GM12875 (cell line): ENCODE measurements at regions not wholly inside any gene's neighbourhood (a gene's known extent, or its start where the extent isn't known, plus 50 kb on each side); places are given as distances from the start of the nearest gene placed in this dataset.

Source experiments
- H3K4me3 ChIP-seq: one replicate; pipeline ENCODE4 v1.5.1; 2011; ENCODE audit warnings: low read depth, low read length, control low read depth
- TF ChIP-seq, protein P1 (sequence below): IDR thresholded peaks from 2 replicates; pipeline ENCODE4 v1.5.1; 2011; ENCODE audit warnings: low read depth, mild to moderate bottlenecking, control low read depth, inconsistent platforms, low read length, moderate library complexity, borderline replicate concordance; ENCODE audit not compliant: insufficient read depth

DNA sequence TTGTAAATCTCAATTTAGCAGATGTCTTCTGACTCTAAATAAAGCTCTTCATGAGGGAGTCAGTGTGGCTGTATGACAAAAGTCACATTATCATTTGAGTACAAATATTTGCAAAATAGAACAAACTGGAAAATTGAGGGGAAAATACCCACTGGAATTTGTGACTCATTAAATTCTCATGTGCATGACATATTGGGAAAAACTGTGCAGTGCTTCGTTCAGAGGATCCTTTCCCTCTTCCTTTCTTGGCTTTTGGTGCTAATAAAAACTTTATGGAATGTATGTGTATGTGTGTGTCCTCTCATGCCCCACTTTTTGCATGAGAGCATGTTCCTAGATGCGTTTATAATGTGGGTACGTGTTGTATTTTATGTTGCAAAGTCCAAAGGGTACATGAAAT is 267.8 kb downstream of the KTN1 start:
- H3K4me3 ChIP-seq: no peak overlapping the region
- TF ChIP-seq, protein P1, sequence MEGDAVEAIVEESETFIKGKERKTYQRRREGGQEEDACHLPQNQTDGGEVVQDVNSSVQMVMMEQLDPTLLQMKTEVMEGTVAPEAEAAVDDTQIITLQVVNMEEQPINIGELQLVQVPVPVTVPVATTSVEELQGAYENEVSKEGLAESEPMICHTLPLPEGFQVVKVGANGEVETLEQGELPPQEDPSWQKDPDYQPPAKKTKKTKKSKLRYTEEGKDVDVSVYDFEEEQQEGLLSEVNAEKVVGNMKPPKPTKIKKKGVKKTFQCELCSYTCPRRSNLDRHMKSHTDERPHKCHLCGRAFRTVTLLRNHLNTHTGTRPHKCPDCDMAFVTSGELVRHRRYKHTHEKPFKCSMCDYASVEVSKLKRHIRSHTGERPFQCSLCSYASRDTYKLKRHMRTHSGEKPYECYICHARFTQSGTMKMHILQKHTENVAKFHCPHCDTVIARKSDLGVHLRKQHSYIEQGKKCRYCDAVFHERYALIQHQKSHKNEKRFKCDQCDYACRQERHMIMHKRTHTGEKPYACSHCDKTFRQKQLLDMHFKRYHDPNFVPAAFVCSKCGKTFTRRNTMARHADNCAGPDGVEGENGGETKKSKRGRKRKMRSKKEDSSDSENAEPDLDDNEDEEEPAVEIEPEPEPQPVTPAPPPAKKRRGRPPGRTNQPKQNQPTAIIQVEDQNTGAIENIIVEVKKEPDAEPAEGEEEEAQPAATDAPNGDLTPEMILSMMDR: no peak

DNA sequence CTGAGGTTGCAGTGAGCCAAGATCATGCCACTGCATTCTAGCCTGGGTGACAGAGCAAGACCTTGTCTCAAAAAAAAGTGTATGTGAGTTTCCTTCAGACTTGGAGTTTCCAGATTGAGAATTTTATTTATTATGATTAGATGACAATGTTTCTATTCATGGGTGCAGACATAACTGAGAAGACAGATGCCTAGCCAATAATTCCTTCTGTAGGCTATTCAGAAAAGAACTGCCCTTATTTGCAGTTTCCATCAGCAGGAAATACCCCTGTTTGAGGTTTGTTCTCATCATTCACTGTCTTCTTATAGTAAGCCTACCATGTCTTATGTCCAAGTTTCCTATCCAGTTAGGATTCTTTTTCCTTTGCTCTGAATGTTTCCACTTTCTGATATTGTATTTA is 269.0 kb downstream of the KTN1 start:
- no peak overlapping the region for H3K4me3 ChIP-seq
- TF ChIP-seq, protein P1: no peak

DNA sequence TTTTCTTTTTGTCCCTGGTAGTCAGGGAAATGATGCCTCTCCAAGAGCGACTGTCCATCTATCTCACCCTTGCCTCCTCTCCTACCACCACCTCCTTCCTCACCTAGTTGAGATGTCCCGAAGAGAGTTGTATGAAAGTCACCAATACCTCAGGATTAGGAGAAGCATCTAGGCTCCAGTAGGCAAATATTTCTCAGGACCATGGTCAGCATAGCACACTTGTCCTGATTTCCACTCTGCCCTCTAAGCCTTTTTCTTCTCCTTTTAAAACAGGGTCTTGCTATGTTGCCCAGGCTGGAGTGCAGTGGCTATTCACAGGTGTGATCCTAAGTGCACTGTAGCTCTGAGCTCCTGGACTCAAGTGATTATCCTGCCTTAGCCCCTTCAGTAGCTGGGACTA is 268.4 kb upstream of the PELI2 start:
- TF ChIP-seq, protein P1: no peak
- no peak overlapping the region for H3K4me3 ChIP-seq

DNA sequence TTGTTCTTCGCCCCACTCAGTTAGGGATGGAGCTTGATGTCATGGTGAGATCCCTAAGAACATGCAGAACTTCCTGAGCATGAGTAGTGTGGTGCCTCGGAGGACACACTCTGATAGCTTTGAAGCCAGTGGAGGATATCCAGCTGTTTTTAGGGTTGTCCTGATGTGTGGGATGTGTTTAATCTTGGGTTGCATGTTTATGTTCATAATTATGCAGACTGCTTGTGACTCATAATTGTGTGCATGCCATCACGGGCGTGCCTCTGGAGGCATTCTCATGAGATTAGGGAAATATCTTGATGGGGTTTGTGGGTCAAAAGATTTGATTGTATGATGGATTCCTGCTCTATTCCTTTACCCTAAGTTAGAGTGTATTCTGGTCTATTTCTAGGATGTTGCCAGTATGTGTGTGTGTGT is 267.4 kb upstream of the PELI2 start:
- TF ChIP-seq, protein P1: no peak
- H3K4me3 ChIP-seq: no peak overlapping the region

DNA sequence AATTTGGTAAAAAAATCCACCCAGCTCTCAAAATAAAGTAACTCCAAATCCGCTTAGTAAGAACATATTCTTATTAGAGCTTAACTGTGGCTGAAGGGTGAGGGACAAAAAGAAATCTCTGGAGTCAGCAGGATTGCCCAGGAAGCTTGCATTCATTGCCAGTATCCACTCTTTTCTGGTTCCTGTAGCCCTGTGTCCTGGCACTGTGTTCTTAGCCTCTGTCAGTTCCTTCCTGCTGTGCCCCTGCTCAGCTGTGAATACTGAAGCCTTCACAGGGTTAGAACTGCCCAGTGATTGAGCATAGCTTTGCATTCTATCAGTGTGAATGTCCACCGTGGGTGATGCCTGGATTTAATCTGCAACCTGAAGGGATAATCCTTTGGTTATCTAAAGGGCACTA is 266.9 kb upstream of the PELI2 start:
- H3K4me3 ChIP-seq: no peak overlapping the region

DNA sequence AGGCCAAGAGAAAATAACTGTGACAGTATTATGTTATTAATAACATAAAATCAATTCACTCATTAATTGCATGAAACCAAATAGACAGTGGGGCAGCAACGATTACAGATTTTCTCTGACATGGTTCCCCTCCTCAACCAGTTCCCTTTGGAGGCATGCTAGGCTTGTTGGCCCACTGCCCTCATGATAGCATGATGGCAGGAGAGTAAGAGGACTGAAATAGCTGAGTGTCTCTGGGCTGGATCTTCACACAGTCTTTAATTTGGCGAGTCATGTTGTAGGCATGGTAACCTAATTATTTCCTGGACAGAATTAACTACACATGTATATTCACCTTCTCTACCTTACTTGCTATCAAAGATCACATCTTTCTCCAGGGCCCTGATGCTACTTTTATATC is 266.2 kb upstream of the PELI2 start:
- TF ChIP-seq, protein P1: no peak
- H3K4me3 ChIP-seq: no peak overlapping the region

More for the DNA sequence above, 266.9 kb upstream of the PELI2 start:
- TF ChIP-seq, protein P1: no peak

DNA sequence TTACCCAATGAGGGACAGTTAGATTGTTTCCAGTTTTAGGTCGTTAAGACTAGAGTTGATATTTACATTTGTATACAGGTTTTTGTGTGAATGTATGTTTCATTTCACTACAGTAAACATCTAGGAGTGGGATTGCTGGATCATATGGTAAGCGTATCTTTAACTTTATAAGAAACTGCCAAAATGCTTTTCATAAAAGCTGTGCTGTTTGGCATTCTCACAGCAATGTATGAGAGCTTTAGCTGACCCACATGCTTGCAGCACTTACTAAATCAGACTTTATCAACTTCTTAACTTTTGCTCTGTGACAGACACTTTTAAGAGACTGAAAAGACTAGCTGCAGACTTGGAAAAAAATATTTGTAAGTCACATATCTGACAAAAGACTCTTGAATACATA is 262.5 kb upstream of the PELI2 start:
- TF ChIP-seq, protein P1: no peak
- H3K4me3 ChIP-seq: no peak overlapping the region
